ENCODE measurements at regions not wholly inside any gene's neighbourhood (a gene's known extent, or its start where the extent isn't known, plus 50 kb on each side); places are given as distances from the start of the nearest gene placed in this dataset.

DNA sequence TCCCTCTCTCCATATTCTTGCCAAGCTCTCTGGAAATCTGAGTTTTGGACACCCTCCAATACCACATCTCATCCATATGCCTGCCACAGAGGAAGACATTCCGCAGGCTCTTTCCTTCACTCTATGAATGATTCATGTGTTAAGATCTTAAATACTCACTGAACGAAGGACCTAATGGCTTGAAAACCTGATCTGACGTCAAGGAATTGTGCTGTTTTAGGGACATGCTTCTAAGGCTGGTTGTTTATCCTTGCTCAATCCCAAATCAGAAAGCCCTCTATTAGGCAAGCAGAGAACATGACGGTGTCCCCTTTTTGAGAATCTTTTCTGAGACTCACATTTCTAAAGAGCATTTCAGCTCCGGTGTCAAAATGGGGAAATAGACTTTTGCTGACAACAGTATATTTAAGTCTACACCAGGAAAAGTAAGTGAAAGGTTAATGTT lies 83.7 kb upstream of the GALNT5 start (continued):
- TF ChIP-seq, protein P1, sequence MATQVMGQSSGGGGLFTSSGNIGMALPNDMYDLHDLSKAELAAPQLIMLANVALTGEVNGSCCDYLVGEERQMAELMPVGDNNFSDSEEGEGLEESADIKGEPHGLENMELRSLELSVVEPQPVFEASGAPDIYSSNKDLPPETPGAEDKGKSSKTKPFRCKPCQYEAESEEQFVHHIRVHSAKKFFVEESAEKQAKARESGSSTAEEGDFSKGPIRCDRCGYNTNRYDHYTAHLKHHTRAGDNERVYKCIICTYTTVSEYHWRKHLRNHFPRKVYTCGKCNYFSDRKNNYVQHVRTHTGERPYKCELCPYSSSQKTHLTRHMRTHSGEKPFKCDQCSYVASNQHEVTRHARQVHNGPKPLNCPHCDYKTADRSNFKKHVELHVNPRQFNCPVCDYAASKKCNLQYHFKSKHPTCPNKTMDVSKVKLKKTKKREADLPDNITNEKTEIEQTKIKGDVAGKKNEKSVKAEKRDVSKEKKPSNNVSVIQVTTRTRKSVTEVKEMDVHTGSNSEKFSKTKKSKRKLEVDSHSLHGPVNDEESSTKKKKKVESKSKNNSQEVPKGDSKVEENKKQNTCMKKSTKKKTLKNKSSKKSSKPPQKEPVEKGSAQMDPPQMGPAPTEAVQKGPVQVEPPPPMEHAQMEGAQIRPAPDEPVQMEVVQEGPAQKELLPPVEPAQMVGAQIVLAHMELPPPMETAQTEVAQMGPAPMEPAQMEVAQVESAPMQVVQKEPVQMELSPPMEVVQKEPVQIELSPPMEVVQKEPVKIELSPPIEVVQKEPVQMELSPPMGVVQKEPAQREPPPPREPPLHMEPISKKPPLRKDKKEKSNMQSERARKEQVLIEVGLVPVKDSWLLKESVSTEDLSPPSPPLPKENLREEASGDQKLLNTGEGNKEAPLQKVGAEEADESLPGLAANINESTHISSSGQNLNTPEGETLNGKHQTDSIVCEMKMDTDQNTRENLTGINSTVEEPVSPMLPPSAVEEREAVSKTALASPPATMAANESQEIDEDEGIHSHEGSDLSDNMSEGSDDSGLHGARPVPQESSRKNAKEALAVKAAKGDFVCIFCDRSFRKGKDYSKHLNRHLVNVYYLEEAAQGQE (IDR thresholded peaks at IDR 0.05; ENCODE audit: unreplicated experiment), result no peak
- TF ChIP-seq, protein P2, sequence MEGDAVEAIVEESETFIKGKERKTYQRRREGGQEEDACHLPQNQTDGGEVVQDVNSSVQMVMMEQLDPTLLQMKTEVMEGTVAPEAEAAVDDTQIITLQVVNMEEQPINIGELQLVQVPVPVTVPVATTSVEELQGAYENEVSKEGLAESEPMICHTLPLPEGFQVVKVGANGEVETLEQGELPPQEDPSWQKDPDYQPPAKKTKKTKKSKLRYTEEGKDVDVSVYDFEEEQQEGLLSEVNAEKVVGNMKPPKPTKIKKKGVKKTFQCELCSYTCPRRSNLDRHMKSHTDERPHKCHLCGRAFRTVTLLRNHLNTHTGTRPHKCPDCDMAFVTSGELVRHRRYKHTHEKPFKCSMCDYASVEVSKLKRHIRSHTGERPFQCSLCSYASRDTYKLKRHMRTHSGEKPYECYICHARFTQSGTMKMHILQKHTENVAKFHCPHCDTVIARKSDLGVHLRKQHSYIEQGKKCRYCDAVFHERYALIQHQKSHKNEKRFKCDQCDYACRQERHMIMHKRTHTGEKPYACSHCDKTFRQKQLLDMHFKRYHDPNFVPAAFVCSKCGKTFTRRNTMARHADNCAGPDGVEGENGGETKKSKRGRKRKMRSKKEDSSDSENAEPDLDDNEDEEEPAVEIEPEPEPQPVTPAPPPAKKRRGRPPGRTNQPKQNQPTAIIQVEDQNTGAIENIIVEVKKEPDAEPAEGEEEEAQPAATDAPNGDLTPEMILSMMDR (conservative IDR thresholded peaks at IDR 0.05; ENCODE audit: low read depth in 2 of 2), result no peak

DNA sequence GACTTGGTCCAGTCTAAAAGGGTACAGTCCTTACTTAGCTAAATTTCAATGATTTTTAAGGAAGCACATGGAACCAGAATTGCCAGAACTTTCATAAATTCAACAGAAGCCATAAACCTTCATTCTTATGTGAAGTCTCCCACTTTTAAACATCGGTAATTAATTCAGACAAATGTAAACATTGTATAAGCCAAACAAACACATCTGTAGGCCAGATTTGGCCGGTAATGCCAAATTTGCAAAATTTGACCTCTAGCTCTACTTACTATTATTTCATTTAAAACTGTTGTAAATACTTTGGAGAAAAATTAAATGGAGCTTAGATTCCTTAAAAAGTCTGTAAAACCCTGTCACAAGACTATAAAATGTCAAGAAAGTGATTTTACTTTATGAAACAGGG lies 83.2 kb upstream of the GALNT5 start:
- no peaks in the 10 kb centered on the region for H3K27me3 Mint-ChIP-seq (ENCODE audit: insufficient read depth, low read depth, poor library complexity)
- no peak overlapping the region for H3K4me3 Mint-ChIP-seq
- no peak overlapping the region for H3K27ac Mint-ChIP-seq
- Histone ChIP-seq H3K27me3 (ENCODE audit: insufficient read depth) (no peaks in the 10 kb centered on the region), H3K36me3 (ENCODE audit: insufficient read depth) (no peaks in the 10 kb centered on the region), H3K79me2 (replicated peaks; ENCODE audit: insufficient read depth) (no peaks in the 10 kb centered on the region), H4K20me1 (replicated peaks; ENCODE audit: insufficient read depth) (no peaks in the 10 kb centered on the region), H3F3A (replicated peaks; ENCODE audit: low read depth) (no peaks in the 10 kb centered on the region), H3K27ac (ENCODE audit: low read depth) (no peak overlapping the region), H3K4me3 (no peak overlapping the region), H2AFZ (peak overlapping the region; percentile 28; the same call in 1 of the 2 replicates), H3K4me1 (ENCODE audit: insufficient read depth) (no peaks in the 10 kb centered on the region), H3K9me2 (ENCODE audit: insufficient read depth) (0 out of 2 replicates have a peak, but pooled peaks cover 5% of the 10 kb centered on the region), H3K4me2 (no peak overlapping the region)
- TF ChIP-seq, protein P2 (conservative IDR thresholded peaks at IDR 0.05; ENCODE audit: low read depth in 2 of 2), result no peak
- TF ChIP-seq ZNF331 (CRISPR knock-in tag; IDR thresholded peaks at IDR 0.05; ENCODE audit: low read depth) (no peak), NANOG (IDR thresholded peaks at IDR 0.05; ENCODE audit: borderline replicate concordance) (no peak), ZNF114 (CRISPR knock-in tag; IDR thresholded peaks at IDR 0.05) (no peak), POLR2AphosphoS5 (IDR thresholded peaks at IDR 0.05; ENCODE audit: low read depth) (no peak)
- ATAC-seq, result no peak
- no peaks in the 10 kb centered on the region for H3K4me1 Mint-ChIP-seq
- H3K9me3 Mint-ChIP-seq, result no peaks in the 10 kb centered on the region
- peaks cover 2% of the 10 kb centered on the region; the same call in 1 of the 3 replicates for H3K36me3 Mint-ChIP-seq (ENCODE audit: low read depth)
- DNase-seq (ENCODE audit: low spot score), result no peak
